GM23248 (cell line): ENCODE measurements at regions not wholly inside any gene's neighbourhood (a gene's known extent, or its start where the extent isn't known, plus 50 kb on each side); places are given as distances from the start of the nearest gene placed in this dataset.

ENCODE experiments used
- EZH2 ChIP-seq: fragments of 200-600 bp; sonication (generic); IDR thresholded peaks from 2 replicates; pipeline ENCODE4 v1.6.1; 2018; ENCODE audit warnings: antibody characterized with exemption, mild to moderate bottlenecking; ENCODE audit not compliant: insufficient read depth, poor library complexity, severe bottlenecking
- EZH2phosphoT487 ChIP-seq: fragments of 200-600 bp; sonication (generic); IDR thresholded peaks from 2 replicates; pipeline ENCODE4 v1.6.1; 2018; ENCODE audit warnings: antibody characterized with exemption, moderate library complexity, mild to moderate bottlenecking, low read depth; ENCODE audit not compliant: insufficient read depth

- TF ChIP-seq EZH2 (no peak), EZH2phosphoT487 (no peak)
Measured at GRCh38 chr19:28823338-28823961, 389.5 kb downstream of the UQCRFS1 start.
